Astrocyte (in vitro differentiated cells and primary cell): ENCODE measurements at regions not wholly inside any gene's neighbourhood (a gene's known extent, or its start where the extent isn't known, plus 50 kb on each side); places are given as distances from the start of the nearest gene placed in this dataset.

ENCODE experiments used
- DNase-seq: peaks from one replicate; pipeline ENCODE4 v3.0.0-alpha.2; 2010; ENCODE audit warnings: low read depth
- FAIRE-seq: peaks from 2 replicates; lab custom pipeline; 2011; peaks lifted over from hg19 to GRCh38; lab: Jason Lieb, UNC
- H2AFZ ChIP-seq: 2 replicates; pipeline ENCODE4 v1.6.0; 2012; ENCODE audit warnings: low read depth, low read length, inconsistent platforms
- H3K27ac ChIP-seq: 2 replicates; pipeline ENCODE4 v1.5.1; 2011; ENCODE audit warnings: low read depth, low read length, inconsistent platforms
- H3K27me3 ChIP-seq: 2 replicates; pipeline ENCODE4 v1.6.0; 2011; ENCODE audit warnings: low read length, inconsistent platforms; ENCODE audit not compliant: insufficient read depth
- H3K36me3 ChIP-seq: 2 replicates; pipeline ENCODE4 v1.5.1; 2011; ENCODE audit warnings: low read length, inconsistent platforms; ENCODE audit not compliant: insufficient read depth
- H3K4me1 ChIP-seq: 2 replicates; pipeline ENCODE4 v1.5.1; 2011; ENCODE audit warnings: low read length, inconsistent platforms; ENCODE audit not compliant: insufficient read depth
- H3K4me2 ChIP-seq: 2 replicates; pipeline ENCODE4 v1.6.0; 2012; ENCODE audit warnings: low read length, inconsistent platforms
- H3K4me3 ChIP-seq: 2 replicates; pipeline ENCODE4 v1.5.1; 2011; ENCODE audit warnings: low read depth, mild to moderate bottlenecking, low read length, inconsistent platforms; ENCODE audit not compliant: insufficient read depth
- H3K79me2 ChIP-seq: 2 replicates; pipeline ENCODE4 v1.6.0; 2012; ENCODE audit warnings: mild to moderate bottlenecking, low read length, inconsistent platforms; ENCODE audit not compliant: insufficient read depth
- H3K9ac ChIP-seq: 2 replicates; pipeline ENCODE4 v1.6.0; 2012; ENCODE audit warnings: mild to moderate bottlenecking, low read length, inconsistent platforms
- H3K9me3 ChIP-seq: 2 replicates; pipeline ENCODE4 v1.5.1; 2012; ENCODE audit warnings: low read depth, mild to moderate bottlenecking, low read length, inconsistent platforms; ENCODE audit not compliant: insufficient read depth
- H4K20me1 ChIP-seq: 2 replicates; pipeline ENCODE4 v1.6.0; 2012; ENCODE audit warnings: low read length, inconsistent platforms; ENCODE audit not compliant: insufficient read depth
- H3K27ac Mint-ChIP-seq: one replicate; pipeline ENCODE4 v1.8.0; 2021; ENCODE audit warnings: mild to moderate bottlenecking, mixed read lengths; ENCODE audit not compliant: unreplicated experiment
- H3K27me3 Mint-ChIP-seq: one replicate; pipeline ENCODE4 v1.8.0; 2021; ENCODE audit warnings: low read depth, mixed read lengths; ENCODE audit not compliant: unreplicated experiment
- H3K36me3 Mint-ChIP-seq: one replicate; pipeline ENCODE4 v1.8.0; 2021; ENCODE audit warnings: low read depth, mixed read lengths; ENCODE audit not compliant: unreplicated experiment
- H3K4me1 Mint-ChIP-seq: one replicate; pipeline ENCODE4 v1.8.0; 2021; ENCODE audit warnings: low read depth, mixed read lengths; ENCODE audit not compliant: unreplicated experiment
- H3K4me3 Mint-ChIP-seq: one replicate; pipeline ENCODE4 v1.8.0; 2021; ENCODE audit warnings: mild to moderate bottlenecking, moderate library complexity, mixed read lengths; ENCODE audit not compliant: unreplicated experiment
- H3K9me3 Mint-ChIP-seq: one replicate; pipeline ENCODE4 v1.8.0; 2021; ENCODE audit warnings: mild to moderate bottlenecking, mixed read lengths; ENCODE audit not compliant: unreplicated experiment
- EZH2 ChIP-seq: IDR thresholded peaks from 2 replicates; pipeline ENCODE4 v1.6.1; 2012; ENCODE audit warnings: mild to moderate bottlenecking, low read length, inconsistent platforms; ENCODE audit not compliant: insufficient read depth
- TF ChIP-seq, protein P1 (sequence below): IDR thresholded peaks from 2 replicates; pipeline ENCODE4 v1.5.1; 2011; ENCODE audit warnings: low read depth, mild to moderate bottlenecking, inconsistent platforms, low read length, moderate library complexity; ENCODE audit not compliant: insufficient read depth

DNA sequence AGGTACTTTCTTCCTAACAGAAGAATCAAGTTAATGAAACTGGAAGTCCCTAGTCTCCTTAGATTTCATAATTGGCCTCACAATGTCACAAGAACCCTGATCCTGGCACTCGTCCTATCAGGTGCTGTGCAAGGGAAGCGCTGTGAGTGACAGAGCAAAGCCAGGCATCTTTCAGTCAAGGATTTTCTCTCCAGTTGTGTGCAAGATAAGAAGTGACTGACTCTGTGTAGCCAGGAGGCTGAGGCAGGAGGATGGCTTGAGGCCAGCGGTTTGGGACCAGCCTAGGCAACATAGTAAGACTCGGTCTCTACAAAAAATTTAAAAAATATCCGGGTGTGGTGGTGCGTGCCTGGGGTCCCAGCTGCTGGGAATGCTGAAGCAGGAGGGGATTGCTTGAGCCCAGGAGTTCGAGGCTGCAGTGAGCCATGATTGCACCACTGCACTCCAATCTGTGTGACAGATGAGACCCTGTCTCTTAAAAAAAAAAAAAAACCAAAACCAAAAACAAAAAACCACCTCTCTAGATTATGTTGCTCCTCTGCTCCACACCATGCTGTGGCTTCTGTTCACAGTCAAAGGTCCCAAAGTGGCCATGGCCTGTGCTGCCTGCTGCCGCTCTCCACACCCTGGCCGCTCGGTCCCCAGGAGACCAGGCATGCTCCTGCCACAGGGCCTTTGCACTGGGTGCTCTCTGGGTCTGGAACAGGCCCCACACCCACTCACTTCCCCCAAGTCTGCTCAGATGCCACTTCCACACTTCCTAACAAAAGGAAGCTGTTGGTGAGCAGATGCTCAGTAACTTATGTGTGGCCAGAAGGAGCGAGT is 54.2 kb upstream of the CLDN5 start:
- FAIRE-seq (no peak), DNase-seq (no peak)

DNA sequence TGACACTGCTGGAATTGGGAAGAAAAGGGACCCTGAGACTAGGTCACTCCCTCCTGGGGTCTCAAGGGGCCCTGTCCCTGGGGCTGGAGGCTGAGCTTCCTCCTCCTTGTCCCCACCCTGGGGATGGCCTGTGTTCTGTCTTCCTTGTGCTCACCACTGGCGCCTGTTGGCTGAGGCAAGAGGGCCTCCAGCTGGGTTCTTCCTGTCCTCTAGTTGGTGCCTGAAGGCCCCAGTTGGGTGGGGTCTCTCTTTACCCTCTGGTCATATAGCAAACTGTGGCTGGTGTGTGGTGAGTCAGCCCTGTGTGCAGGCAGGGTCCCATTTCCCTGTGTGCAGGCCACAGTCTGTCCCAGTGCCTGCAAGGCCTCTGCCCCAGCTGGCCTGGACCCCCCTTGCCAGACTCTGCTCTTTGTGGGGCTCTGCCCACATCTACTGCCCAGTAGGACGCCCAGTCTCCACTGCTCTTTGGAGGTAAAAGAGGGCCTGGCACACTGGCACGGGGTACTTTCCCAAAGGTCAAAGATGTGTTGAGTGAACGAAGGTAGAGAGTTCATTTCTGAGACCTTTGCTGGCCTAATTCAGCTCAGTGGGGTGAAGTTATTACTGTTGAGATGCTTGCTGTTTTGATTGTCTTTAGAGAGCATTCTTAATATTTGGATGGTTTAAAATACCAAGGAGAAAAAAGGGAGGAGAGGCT is 55.1 kb upstream of the CLDN5 start:
- H3K27me3 ChIP-seq = no peaks in the 10 kb centered on the region
- no peak overlapping the region for H3K4me2 ChIP-seq
- TF ChIP-seq, protein P1, sequence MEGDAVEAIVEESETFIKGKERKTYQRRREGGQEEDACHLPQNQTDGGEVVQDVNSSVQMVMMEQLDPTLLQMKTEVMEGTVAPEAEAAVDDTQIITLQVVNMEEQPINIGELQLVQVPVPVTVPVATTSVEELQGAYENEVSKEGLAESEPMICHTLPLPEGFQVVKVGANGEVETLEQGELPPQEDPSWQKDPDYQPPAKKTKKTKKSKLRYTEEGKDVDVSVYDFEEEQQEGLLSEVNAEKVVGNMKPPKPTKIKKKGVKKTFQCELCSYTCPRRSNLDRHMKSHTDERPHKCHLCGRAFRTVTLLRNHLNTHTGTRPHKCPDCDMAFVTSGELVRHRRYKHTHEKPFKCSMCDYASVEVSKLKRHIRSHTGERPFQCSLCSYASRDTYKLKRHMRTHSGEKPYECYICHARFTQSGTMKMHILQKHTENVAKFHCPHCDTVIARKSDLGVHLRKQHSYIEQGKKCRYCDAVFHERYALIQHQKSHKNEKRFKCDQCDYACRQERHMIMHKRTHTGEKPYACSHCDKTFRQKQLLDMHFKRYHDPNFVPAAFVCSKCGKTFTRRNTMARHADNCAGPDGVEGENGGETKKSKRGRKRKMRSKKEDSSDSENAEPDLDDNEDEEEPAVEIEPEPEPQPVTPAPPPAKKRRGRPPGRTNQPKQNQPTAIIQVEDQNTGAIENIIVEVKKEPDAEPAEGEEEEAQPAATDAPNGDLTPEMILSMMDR = no peak
- TF ChIP-seq EZH2 = no peak
- Mint-ChIP-seq H3K4me3 (no peak overlapping the region), H3K27ac (peak overlapping the region; percentile 69), H3K27me3 (peaks cover 1% of the 10 kb centered on the region), H3K9me3 (no peaks in the 10 kb centered on the region), H3K4me1 (peaks cover 19% of the 10 kb centered on the region), H3K36me3 (no peaks in the 10 kb centered on the region)
- H3K27ac ChIP-seq = no peak overlapping the region
- no peak overlapping the region for H3K4me3 ChIP-seq
- no peak for FAIRE-seq
- DNase-seq = no peak
- H3K4me1 ChIP-seq = peaks cover 8% of the 10 kb centered on the region
- H2AFZ ChIP-seq = no peak overlapping the region
- no peak overlapping the region for H3K9ac ChIP-seq
- H3K36me3 ChIP-seq = no peaks in the 10 kb centered on the region
- no peaks in the 10 kb centered on the region for H4K20me1 ChIP-seq
- no peaks in the 10 kb centered on the region for H3K9me3 ChIP-seq
- H3K79me2 ChIP-seq = no peaks in the 10 kb centered on the region

More for the DNA sequence above, 54.2 kb upstream of the CLDN5 start:
- Histone ChIP-seq H3K4me3 (no peak overlapping the region), H3K36me3 (no peaks in the 10 kb centered on the region), H3K9ac (no peak overlapping the region), H3K27me3 (no peaks in the 10 kb centered on the region), H3K9me3 (no peaks in the 10 kb centered on the region), H3K79me2 (no peaks in the 10 kb centered on the region), H3K4me2 (no peak overlapping the region), H4K20me1 (no peaks in the 10 kb centered on the region), H3K4me1 (peaks cover 8% of the 10 kb centered on the region), H2AFZ (peak overlapping the region; percentile 10), H3K27ac (no peak overlapping the region)
- no peaks in the 10 kb centered on the region for H3K36me3 Mint-ChIP-seq
- H3K4me1 Mint-ChIP-seq = peaks cover 19% of the 10 kb centered on the region
- H3K27me3 Mint-ChIP-seq = peaks cover 2% of the 10 kb centered on the region
- no peak overlapping the region for H3K27ac Mint-ChIP-seq
- TF ChIP-seq EZH2 = no peak
- TF ChIP-seq, protein P1 = no peak
- no peak overlapping the region for H3K4me3 Mint-ChIP-seq
- peaks cover 2% of the 10 kb centered on the region for H3K9me3 Mint-ChIP-seq
